ENCODE measurements at regions not wholly inside any gene's neighbourhood (a gene's known extent, or its start where the extent isn't known, plus 50 kb on each side); places are given as distances from the start of the nearest gene placed in this dataset.

- H3K56ac ChIP-seq (ENCODE audit: extremely low read depth, insufficient read depth, low read length): no peak overlapping the region
- dilution Hi-C loops (cut with HindIII; ENCODE audit: low sequenced_read_pairs, unreplicated experiment) (no loop called here), intact Hi-C loops (cut with micrococcal nuclease) (no loop called here), in situ Hi-C loops (cut with MboI; ENCODE audit: low sequenced_read_pairs) (no loop called here)
- ChIA-PET POLR2A (ENCODE audit: unreplicated experiment) (no interaction called here), CTCF (no interaction called here)
- H3K9me1 ChIP-seq (ENCODE audit: insufficient read depth, low read length): peaks cover under 1% of the 10 kb centered on the region; the same call in 1 of the 2 replicates
- H3K9me3 ChIP-seq (ENCODE audit: control insufficient read depth, insufficient read depth, low read length): 0 out of 2 replicates have a peak, but pooled peaks cover 2% of the 10 kb centered on the region
- H2BK120ac ChIP-seq (ENCODE audit: low read depth, low read length): no peak overlapping the region
- no peak overlapping the region for H3K18ac ChIP-seq (ENCODE audit: low read depth, low read length)
- H2BK15ac ChIP-seq (ENCODE audit: low read depth, low read length): no peak overlapping the region
- no peaks in the 10 kb centered on the region for H3K36me3 ChIP-seq (ENCODE audit: control insufficient read depth, insufficient read depth, low read length)
- no peak overlapping the region for H4K91ac ChIP-seq (ENCODE audit: insufficient read depth, low read depth, low read length)
- no peak overlapping the region for H2AFZ ChIP-seq (replicated peaks; ENCODE audit: low read length, poor library complexity)
- H3K4me1 ChIP-seq (ENCODE audit: control insufficient read depth, insufficient read depth, low read length): peaks cover 3% of the 10 kb centered on the region
- no peak overlapping the region for H3K4me3 ChIP-seq (ENCODE audit: insufficient read depth, low read depth, low read length)
- TF ChIP-seq, protein P1, sequence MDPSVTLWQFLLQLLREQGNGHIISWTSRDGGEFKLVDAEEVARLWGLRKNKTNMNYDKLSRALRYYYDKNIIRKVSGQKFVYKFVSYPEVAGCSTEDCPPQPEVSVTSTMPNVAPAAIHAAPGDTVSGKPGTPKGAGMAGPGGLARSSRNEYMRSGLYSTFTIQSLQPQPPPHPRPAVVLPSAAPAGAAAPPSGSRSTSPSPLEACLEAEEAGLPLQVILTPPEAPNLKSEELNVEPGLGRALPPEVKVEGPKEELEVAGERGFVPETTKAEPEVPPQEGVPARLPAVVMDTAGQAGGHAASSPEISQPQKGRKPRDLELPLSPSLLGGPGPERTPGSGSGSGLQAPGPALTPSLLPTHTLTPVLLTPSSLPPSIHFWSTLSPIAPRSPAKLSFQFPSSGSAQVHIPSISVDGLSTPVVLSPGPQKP (IDR thresholded peaks at IDR 0.05; ENCODE audit: borderline replicate concordance, low read depth, low read length): no peak
- TF ChIP-seq NFE2L2 (IDR thresholded peaks at IDR 0.05; ENCODE audit: low read depth, low read length): no peak
- TF ChIP-seq POLR2A (IDR thresholded peaks at IDR 0.05; ENCODE audit: low read depth, low read length): no peak
- no peak for TF ChIP-seq BHLHE40 (IDR thresholded peaks at IDR 0.05; ENCODE audit: low read depth, low read length)
- TF ChIP-seq, protein P2, sequence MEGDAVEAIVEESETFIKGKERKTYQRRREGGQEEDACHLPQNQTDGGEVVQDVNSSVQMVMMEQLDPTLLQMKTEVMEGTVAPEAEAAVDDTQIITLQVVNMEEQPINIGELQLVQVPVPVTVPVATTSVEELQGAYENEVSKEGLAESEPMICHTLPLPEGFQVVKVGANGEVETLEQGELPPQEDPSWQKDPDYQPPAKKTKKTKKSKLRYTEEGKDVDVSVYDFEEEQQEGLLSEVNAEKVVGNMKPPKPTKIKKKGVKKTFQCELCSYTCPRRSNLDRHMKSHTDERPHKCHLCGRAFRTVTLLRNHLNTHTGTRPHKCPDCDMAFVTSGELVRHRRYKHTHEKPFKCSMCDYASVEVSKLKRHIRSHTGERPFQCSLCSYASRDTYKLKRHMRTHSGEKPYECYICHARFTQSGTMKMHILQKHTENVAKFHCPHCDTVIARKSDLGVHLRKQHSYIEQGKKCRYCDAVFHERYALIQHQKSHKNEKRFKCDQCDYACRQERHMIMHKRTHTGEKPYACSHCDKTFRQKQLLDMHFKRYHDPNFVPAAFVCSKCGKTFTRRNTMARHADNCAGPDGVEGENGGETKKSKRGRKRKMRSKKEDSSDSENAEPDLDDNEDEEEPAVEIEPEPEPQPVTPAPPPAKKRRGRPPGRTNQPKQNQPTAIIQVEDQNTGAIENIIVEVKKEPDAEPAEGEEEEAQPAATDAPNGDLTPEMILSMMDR (conservative IDR thresholded peaks at IDR 0.05; ENCODE audit: low read depth, low read length): no peak
- no peak for TF ChIP-seq RCOR1 (IDR thresholded peaks at IDR 0.05; ENCODE audit: insufficient replicate concordance, low read length)
- TF ChIP-seq SMC3 (IDR thresholded peaks at IDR 0.05; ENCODE audit: low read depth, low read length): no peak
- no peak for TF ChIP-seq RAD21 (IDR thresholded peaks at IDR 0.05; ENCODE audit: low read length)
- no peak for TF ChIP-seq MAZ (IDR thresholded peaks at IDR 0.05; ENCODE audit: borderline replicate concordance, low read depth, low read length)
- no peak for TF ChIP-seq MXI1 (IDR thresholded peaks at IDR 0.05; ENCODE audit: borderline replicate concordance, low read depth, low read length)
- no peak for TF ChIP-seq USF2 (IDR thresholded peaks at IDR 0.05; ENCODE audit: low read depth, low read length)
- TF ChIP-seq RFX5 (IDR thresholded peaks at IDR 0.05; ENCODE audit: low read depth, low read length): no peak
- no peak for TF ChIP-seq CHD1 (IDR thresholded peaks at IDR 0.05; ENCODE audit: low read depth, low read length)
- TF ChIP-seq CEBPB (IDR thresholded peaks at IDR 0.05; ENCODE audit: low read depth, low read length): no peak
- no peak for TF ChIP-seq FOS (IDR thresholded peaks at IDR 0.05; ENCODE audit: low read depth, low read length)
- no peak for TF ChIP-seq MAFK (IDR thresholded peaks at IDR 0.05; ENCODE audit: low read depth, low read length)
- no peak overlapping the region for H4K5ac ChIP-seq (ENCODE audit: low read depth, low read length)
- no peaks in the 10 kb centered on the region for H3K79me1 ChIP-seq (ENCODE audit: low read depth in 1 of 2, low read length in 2 of 2)
- H2AK9ac ChIP-seq (replicated peaks; ENCODE audit: low read depth, low read length, poor library complexity): no peak overlapping the region
- 70% methylated on average over 6 of the region's 9 CpGs; no CpG with 5 or more reads in 1 of the 2 experiments for WGBS, 2 experiments (ENCODE audit: extremely low coverage in 2 of 2, insufficient read length in 1 of 2)
- H3K14ac ChIP-seq (replicated peaks; ENCODE audit: low read depth, low read length): no peak overlapping the region
- DNase-seq (peak; percentile 58), ATAC-seq (ENCODE audit: low read depth) (no peak)
- H3K4me2 ChIP-seq (ENCODE audit: low read depth, low read length): no peak overlapping the region
- H3K4ac ChIP-seq (ENCODE audit: low read depth, low read length): no peak overlapping the region
- H3K27ac ChIP-seq (ENCODE audit: insufficient read depth, low read length): no peak overlapping the region
- H2AK5ac ChIP-seq (ENCODE audit: low read depth, low read length): no peak overlapping the region
- no peaks in the 10 kb centered on the region for H4K20me1 ChIP-seq (ENCODE audit: insufficient read depth, low read length)
- no peak overlapping the region for H2BK20ac ChIP-seq (ENCODE audit: low read depth, low read length)
- no peak overlapping the region for H2BK5ac ChIP-seq (ENCODE audit: low read depth, low read length, poor library complexity, severe bottlenecking)
- H3K27me3 ChIP-seq (ENCODE audit: control insufficient read depth, insufficient read depth, low read length): no peaks in the 10 kb centered on the region
- no peak overlapping the region for H3K23ac ChIP-seq (ENCODE audit: low read depth, low read length)
- H3K9ac ChIP-seq (ENCODE audit: low read depth, low read length): no peak overlapping the region
- H4K8ac ChIP-seq (ENCODE audit: low read depth in 2 of 2, low read length in 2 of 2): no peak overlapping the region
- no TSS peak for BruUV-seq (replicated peaks)
Observed at GRCh38 chr10:3716093-3716492, 68.9 kb downstream of the KLF6 start.
